ENCODE measurements at regions not wholly inside any gene's neighbourhood (a gene's known extent, or its start where the extent isn't known, plus 50 kb on each side); places are given as distances from the start of the nearest gene placed in this dataset.

DNA sequence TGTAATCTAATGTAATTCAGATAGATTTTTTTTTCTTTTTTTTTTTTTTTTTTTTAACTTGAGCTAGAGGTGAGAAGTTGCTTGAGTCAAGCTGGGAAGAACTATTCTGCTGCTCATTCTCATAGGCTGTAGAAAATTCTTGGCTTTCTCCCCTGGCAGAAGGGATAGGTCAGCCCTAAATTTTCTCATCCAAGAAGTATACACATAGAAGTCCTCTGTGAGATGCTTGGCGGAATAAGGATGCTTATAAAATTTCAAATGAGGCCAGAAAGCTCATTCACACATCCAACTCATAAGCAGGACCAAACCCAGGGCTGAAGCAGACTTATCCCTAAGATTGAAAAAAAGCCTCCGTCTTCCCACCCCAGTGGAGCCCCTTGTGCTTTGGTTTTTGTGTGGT is 572.5 kb downstream of the SQOR start:
- intact Hi-C loops (cut with micrococcal nuclease; ENCODE audit: unreplicated experiment): no loop called here
- ChIA-PET CTCF (no interaction called here), POLR2A (interaction anchor here (1.0 kb wide), 1 partner anchor 46 kb away, joined by 8 read pairs; no protein-coding TSS in a partner anchor)
- no peak for DNase-seq (ENCODE audit: low read depth, low spot score)
- BruUV-seq (replicated peaks): no TSS peak
- Histone ChIP-seq H3K4me3 (ENCODE audit: low read depth in 2 of 2, low read length in 2 of 2) (no peak overlapping the region), H3K27ac (ENCODE audit: low read length) (no peak overlapping the region), H3K36me3 (ENCODE audit: control insufficient read depth, insufficient read depth, low read length) (no peaks in the 10 kb centered on the region), H3K4me1 (ENCODE audit: control insufficient read depth, insufficient read depth, low read length) (no peaks in the 10 kb centered on the region), H3K9me3 (ENCODE audit: control insufficient read depth, insufficient read depth, low read depth, low read length) (no peaks in the 10 kb centered on the region), H3K27me3 (ENCODE audit: control insufficient read depth, insufficient read depth, low read length) (no peaks in the 10 kb centered on the region)
- TF ChIP-seq, protein P1, sequence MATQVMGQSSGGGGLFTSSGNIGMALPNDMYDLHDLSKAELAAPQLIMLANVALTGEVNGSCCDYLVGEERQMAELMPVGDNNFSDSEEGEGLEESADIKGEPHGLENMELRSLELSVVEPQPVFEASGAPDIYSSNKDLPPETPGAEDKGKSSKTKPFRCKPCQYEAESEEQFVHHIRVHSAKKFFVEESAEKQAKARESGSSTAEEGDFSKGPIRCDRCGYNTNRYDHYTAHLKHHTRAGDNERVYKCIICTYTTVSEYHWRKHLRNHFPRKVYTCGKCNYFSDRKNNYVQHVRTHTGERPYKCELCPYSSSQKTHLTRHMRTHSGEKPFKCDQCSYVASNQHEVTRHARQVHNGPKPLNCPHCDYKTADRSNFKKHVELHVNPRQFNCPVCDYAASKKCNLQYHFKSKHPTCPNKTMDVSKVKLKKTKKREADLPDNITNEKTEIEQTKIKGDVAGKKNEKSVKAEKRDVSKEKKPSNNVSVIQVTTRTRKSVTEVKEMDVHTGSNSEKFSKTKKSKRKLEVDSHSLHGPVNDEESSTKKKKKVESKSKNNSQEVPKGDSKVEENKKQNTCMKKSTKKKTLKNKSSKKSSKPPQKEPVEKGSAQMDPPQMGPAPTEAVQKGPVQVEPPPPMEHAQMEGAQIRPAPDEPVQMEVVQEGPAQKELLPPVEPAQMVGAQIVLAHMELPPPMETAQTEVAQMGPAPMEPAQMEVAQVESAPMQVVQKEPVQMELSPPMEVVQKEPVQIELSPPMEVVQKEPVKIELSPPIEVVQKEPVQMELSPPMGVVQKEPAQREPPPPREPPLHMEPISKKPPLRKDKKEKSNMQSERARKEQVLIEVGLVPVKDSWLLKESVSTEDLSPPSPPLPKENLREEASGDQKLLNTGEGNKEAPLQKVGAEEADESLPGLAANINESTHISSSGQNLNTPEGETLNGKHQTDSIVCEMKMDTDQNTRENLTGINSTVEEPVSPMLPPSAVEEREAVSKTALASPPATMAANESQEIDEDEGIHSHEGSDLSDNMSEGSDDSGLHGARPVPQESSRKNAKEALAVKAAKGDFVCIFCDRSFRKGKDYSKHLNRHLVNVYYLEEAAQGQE (IDR thresholded peaks at IDR 0.05; ENCODE audit: insufficient read depth in 1 of 2, low read depth in 2 of 2, low read length in 1 of 2): no peak
- TF ChIP-seq SIN3A (IDR thresholded peaks at IDR 0.05; ENCODE audit: borderline replicate concordance, insufficient read depth, low read depth, low read length) (no peak), TCF7L2 (IDR thresholded peaks at IDR 0.05; ENCODE audit: low read depth, low read length) (no peak), POLR2AphosphoS5 (IDR thresholded peaks at IDR 0.05; ENCODE audit: low read depth, low read length) (no peak)
- TF ChIP-seq, protein P2, sequence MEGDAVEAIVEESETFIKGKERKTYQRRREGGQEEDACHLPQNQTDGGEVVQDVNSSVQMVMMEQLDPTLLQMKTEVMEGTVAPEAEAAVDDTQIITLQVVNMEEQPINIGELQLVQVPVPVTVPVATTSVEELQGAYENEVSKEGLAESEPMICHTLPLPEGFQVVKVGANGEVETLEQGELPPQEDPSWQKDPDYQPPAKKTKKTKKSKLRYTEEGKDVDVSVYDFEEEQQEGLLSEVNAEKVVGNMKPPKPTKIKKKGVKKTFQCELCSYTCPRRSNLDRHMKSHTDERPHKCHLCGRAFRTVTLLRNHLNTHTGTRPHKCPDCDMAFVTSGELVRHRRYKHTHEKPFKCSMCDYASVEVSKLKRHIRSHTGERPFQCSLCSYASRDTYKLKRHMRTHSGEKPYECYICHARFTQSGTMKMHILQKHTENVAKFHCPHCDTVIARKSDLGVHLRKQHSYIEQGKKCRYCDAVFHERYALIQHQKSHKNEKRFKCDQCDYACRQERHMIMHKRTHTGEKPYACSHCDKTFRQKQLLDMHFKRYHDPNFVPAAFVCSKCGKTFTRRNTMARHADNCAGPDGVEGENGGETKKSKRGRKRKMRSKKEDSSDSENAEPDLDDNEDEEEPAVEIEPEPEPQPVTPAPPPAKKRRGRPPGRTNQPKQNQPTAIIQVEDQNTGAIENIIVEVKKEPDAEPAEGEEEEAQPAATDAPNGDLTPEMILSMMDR (IDR thresholded peaks at IDR 0.05): no peak
- ATAC-seq: no peak
- in situ Hi-C loops (cut with HindIII; ENCODE audit: low pct_unique_long_range_greater_than_20kb, low sequenced_read_pairs): no loop called here

DNA sequence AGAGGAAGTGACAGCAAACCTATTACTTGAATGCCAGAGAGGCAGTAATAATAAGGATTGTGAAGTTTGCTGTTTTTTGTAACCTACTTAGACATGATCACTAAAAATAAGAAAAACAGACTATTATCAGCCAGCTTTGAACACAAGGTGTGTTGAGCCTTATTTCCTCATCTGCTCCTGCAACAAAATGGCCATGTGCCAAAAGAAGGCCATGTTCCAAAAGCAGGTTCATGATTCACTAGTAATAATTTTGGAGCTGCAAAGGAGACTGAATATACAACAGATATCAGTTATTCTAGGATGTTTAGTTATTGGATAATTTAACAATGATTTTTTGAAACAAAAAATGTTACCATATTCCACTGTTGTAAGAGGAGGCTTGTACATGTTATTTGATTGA is 578.7 kb downstream of the SQOR start:
- no peak overlapping the region for H3K27ac ChIP-seq (ENCODE audit: low read length)
- intact Hi-C loops (cut with micrococcal nuclease; ENCODE audit: unreplicated experiment) (no loop called here), in situ Hi-C loops (cut with HindIII; ENCODE audit: low pct_unique_long_range_greater_than_20kb, low sequenced_read_pairs) (no loop called here)
- no peaks in the 10 kb centered on the region for H3K4me1 ChIP-seq (ENCODE audit: control insufficient read depth, insufficient read depth, low read length)
- DNase-seq (ENCODE audit: low read depth, low spot score) (no peak), ATAC-seq (no peak)
- TF ChIP-seq SIN3A (IDR thresholded peaks at IDR 0.05; ENCODE audit: borderline replicate concordance, insufficient read depth, low read depth, low read length) (no peak), TCF7L2 (IDR thresholded peaks at IDR 0.05; ENCODE audit: low read depth, low read length) (no peak), POLR2AphosphoS5 (IDR thresholded peaks at IDR 0.05; ENCODE audit: low read depth, low read length) (no peak)
- TF ChIP-seq, protein P2 (IDR thresholded peaks at IDR 0.05): no peak
- TF ChIP-seq, protein P1 (IDR thresholded peaks at IDR 0.05; ENCODE audit: insufficient read depth in 1 of 2, low read depth in 2 of 2, low read length in 1 of 2): no peak
- ChIA-PET CTCF (no interaction called here), POLR2A (no interaction called here)
- no peak overlapping the region for H3K4me3 ChIP-seq (ENCODE audit: low read depth in 2 of 2, low read length in 2 of 2)
- H3K36me3 ChIP-seq (ENCODE audit: control insufficient read depth, insufficient read depth, low read length): no peaks in the 10 kb centered on the region
- no peaks in the 10 kb centered on the region for H3K9me3 ChIP-seq (ENCODE audit: control insufficient read depth, insufficient read depth, low read depth, low read length)
- no peaks in the 10 kb centered on the region for H3K27me3 ChIP-seq (ENCODE audit: control insufficient read depth, insufficient read depth, low read length)
- BruUV-seq (replicated peaks): no TSS peak
